Osteoblast (primary cell): ENCODE measurements at regions not wholly inside any gene's neighbourhood (a gene's known extent, or its start where the extent isn't known, plus 50 kb on each side); places are given as distances from the start of the nearest gene placed in this dataset.

ENCODE experiments used
- DNase-seq: peaks from one replicate; pipeline ENCODE4 v3.0.0; 2011; ENCODE audit warnings: low spot score, mixed read lengths; ENCODE audit not compliant: insufficient read length; ENCODE audit errors: missing footprints
- H2AFZ ChIP-seq: 2 replicates; pipeline ENCODE4 v1.6.0; 2011; ENCODE audit warnings: mild to moderate bottlenecking, low read length
- H3K27ac ChIP-seq: 2 replicates; pipeline ENCODE4 v1.5.1; 2011; ENCODE audit warnings: mild to moderate bottlenecking, low read depth, low read length, moderate library complexity
- H3K27me3 ChIP-seq: 2 replicates; pipeline ENCODE4 v1.6.0; 2012; ENCODE audit warnings: mild to moderate bottlenecking, control low read depth, inconsistent platforms, low read length, moderate library complexity; ENCODE audit not compliant: insufficient read depth
- H3K36me3 ChIP-seq: 2 replicates; pipeline ENCODE4 v1.5.1; 2011; ENCODE audit warnings: mild to moderate bottlenecking, low read length, control low read depth, moderate library complexity; ENCODE audit not compliant: insufficient read depth
- H3K4me1 ChIP-seq: 2 replicates; pipeline ENCODE4 v1.5.1; 2011; ENCODE audit warnings: mild to moderate bottlenecking, low read length, control low read depth, moderate library complexity; ENCODE audit not compliant: insufficient read depth
- H3K4me2 ChIP-seq: 2 replicates; pipeline ENCODE4 v1.6.0; 2011; ENCODE audit warnings: mild to moderate bottlenecking, low read length; ENCODE audit not compliant: insufficient read depth
- H3K4me3 ChIP-seq: fragments of 200-600 bp; sonication (generic); 3 replicates; pipeline ENCODE4 v1.5.1; 2012; ENCODE audit warnings: mild to moderate bottlenecking, low read length, inconsistent platforms; ENCODE audit not compliant: insufficient read depth
- H3K79me2 ChIP-seq: 2 replicates; pipeline ENCODE4 v1.6.0; 2012; ENCODE audit warnings: mild to moderate bottlenecking, low read length, control low read depth, inconsistent platforms; ENCODE audit not compliant: insufficient read depth
- H3K9me3 ChIP-seq: 2 replicates; pipeline ENCODE4 v1.5.1; 2011; ENCODE audit warnings: low read depth, low read length, control low read depth
- H4K20me1 ChIP-seq: 2 replicates; pipeline ENCODE4 v1.6.0; 2012; ENCODE audit warnings: mild to moderate bottlenecking, low read length, control low read depth; ENCODE audit not compliant: insufficient read depth
- TF ChIP-seq, protein P1 (sequence below): IDR thresholded peaks from 2 replicates; pipeline ENCODE4 v1.5.1; 2011; ENCODE audit warnings: mild to moderate bottlenecking, low read depth, low read length, moderate library complexity; ENCODE audit errors: extremely low read depth

DNA sequence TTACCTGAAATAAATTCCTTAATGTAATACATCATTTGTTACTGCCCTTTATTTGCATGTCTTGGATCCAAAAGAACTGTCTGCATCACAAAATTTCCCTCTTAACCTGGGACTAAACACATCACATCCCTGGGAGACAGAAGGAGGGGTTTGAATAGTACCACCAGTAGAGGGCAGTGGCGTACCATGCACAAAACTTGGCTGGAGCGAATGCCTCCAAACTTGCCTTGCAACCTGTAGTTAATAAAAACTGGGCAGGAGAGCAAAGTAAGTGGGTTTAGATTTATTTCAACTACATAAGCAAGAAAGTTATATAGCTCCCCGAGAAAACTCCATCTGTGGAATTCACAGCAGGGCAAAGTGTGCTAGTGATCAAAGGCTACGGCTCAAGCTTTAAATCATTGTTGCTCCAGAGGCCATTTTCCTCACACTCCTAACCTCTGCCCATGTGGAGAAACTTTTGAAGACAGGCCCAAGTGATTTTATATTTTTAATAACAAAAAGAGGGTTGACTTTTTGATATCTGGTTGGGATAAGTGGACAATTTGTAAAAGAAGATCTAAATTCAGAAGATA, 1176.7 kb upstream of the SEL1L start:
- no peak overlapping the region for H3K27ac ChIP-seq
- no peak overlapping the region for H3K4me2 ChIP-seq
- H3K4me3 ChIP-seq: no peak overlapping the region
- H3K9me3 ChIP-seq: no peaks in the 10 kb centered on the region
- H3K27me3 ChIP-seq: no peaks in the 10 kb centered on the region
- H2AFZ ChIP-seq: no peak overlapping the region
- H3K36me3 ChIP-seq: no peaks in the 10 kb centered on the region
- no peaks in the 10 kb centered on the region for H3K4me1 ChIP-seq
- no peaks in the 10 kb centered on the region for H4K20me1 ChIP-seq
- no peaks in the 10 kb centered on the region for H3K79me2 ChIP-seq
- DNase-seq: peak; percentile 45
- TF ChIP-seq, protein P1, sequence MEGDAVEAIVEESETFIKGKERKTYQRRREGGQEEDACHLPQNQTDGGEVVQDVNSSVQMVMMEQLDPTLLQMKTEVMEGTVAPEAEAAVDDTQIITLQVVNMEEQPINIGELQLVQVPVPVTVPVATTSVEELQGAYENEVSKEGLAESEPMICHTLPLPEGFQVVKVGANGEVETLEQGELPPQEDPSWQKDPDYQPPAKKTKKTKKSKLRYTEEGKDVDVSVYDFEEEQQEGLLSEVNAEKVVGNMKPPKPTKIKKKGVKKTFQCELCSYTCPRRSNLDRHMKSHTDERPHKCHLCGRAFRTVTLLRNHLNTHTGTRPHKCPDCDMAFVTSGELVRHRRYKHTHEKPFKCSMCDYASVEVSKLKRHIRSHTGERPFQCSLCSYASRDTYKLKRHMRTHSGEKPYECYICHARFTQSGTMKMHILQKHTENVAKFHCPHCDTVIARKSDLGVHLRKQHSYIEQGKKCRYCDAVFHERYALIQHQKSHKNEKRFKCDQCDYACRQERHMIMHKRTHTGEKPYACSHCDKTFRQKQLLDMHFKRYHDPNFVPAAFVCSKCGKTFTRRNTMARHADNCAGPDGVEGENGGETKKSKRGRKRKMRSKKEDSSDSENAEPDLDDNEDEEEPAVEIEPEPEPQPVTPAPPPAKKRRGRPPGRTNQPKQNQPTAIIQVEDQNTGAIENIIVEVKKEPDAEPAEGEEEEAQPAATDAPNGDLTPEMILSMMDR: peak; percentile 54

DNA sequence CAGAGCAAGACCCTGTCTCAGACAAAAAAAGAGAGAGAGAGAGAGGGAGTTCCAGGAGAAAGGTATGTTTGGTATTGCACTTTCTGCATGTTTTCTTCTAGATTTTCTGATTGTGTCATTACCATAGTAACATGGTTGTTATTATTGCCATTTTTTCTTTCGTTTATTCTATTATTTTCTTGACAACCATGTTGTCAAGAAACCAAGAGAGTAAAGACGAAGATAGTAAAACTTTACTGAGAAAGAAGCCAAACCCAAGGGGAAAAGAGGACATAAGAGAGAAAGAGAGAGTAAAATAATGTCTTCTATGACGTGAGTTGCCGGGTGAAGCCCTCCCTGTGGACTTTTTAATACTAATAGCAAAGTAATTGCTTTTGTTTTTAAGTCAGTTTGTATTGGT, 1186.0 kb upstream of the SEL1L start:
- Histone ChIP-seq H3K27ac (no peak overlapping the region), H3K79me2 (no peaks in the 10 kb centered on the region), H3K4me1 (no peaks in the 10 kb centered on the region), H3K9me3 (no peaks in the 10 kb centered on the region), H3K4me2 (no peak overlapping the region), H3K36me3 (no peaks in the 10 kb centered on the region), H3K27me3 (no peaks in the 10 kb centered on the region), H2AFZ (no peak overlapping the region), H3K4me3 (no peak overlapping the region), H4K20me1 (no peaks in the 10 kb centered on the region)
- no peak for DNase-seq
- TF ChIP-seq, protein P1: no peak

DNA sequence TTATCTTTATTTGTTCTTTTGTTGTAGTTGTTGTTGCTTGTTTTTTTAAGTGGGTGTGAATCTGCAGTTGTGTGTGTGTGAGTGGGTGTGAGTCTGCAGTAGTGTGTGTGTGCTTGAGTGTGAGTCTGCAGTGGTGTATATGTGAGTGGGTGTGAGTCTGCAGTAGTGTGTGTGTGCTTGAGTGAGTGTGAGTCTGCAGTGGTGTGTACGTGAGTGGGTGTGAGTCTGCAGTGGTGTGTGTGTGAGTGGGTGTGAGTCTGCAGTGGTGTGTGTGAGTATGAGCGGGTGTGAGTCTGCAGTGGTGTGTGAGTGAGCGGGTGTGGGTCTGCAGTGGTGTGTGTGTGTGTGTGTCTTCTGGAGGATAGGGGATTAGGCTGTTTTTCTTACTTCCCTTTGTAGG, 1186.8 kb upstream of the SEL1L start:
- TF ChIP-seq, protein P1: no peak
- no peaks in the 10 kb centered on the region for H3K79me2 ChIP-seq

DNA sequence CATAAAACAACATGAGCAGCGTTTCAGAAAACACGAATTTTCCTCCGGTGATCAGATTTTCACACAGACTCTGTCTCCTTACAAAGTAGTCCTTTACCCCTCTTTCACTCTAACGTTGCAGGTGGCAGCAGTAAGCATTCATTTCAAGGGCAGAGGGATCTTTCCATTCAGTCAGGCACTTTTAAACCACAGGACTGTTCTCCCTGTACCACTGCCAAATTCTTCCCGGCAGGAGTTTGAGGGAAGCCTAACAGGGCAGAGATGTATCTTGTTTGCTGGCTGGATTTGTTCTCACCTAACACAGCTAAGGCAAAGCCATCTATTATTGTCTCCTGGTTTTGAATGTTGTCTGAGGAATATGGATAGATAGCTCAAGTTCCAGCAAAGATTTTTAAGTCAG, 1187.3 kb upstream of the SEL1L start:
- DNase-seq: no peak
- H3K27me3 ChIP-seq: no peaks in the 10 kb centered on the region
- no peaks in the 10 kb centered on the region for H3K36me3 ChIP-seq
- H3K9me3 ChIP-seq: no peaks in the 10 kb centered on the region
- no peaks in the 10 kb centered on the region for H4K20me1 ChIP-seq
- H3K4me3 ChIP-seq: no peak overlapping the region
- H3K27ac ChIP-seq: no peak overlapping the region
- TF ChIP-seq, protein P1: no peak
- H3K4me1 ChIP-seq: no peaks in the 10 kb centered on the region
- H3K4me2 ChIP-seq: no peak overlapping the region
- no peaks in the 10 kb centered on the region for H3K79me2 ChIP-seq
- H2AFZ ChIP-seq: no peak overlapping the region

More for the DNA sequence above, 1186.8 kb upstream of the SEL1L start:
- Histone ChIP-seq H3K4me1 (no peaks in the 10 kb centered on the region), H3K27ac (no peak overlapping the region), H3K4me2 (no peak overlapping the region), H3K9me3 (no peaks in the 10 kb centered on the region), H3K36me3 (no peaks in the 10 kb centered on the region), H3K4me3 (no peak overlapping the region), H4K20me1 (no peaks in the 10 kb centered on the region), H3K27me3 (no peaks in the 10 kb centered on the region), H2AFZ (no peak overlapping the region)
- DNase-seq: no peak
